HL-60 (cell line): ENCODE measurements at regions not wholly inside any gene's neighbourhood (a gene's known extent, or its start where the extent isn't known, plus 50 kb on each side); places are given as distances from the start of the nearest gene placed in this dataset.

Experiments used
- POLR2AphosphoS5 ChIP-seq: IDR thresholded peaks from 2 replicates; pipeline ENCODE4 v1.6.1; 2012; ENCODE audit warnings: low read depth
- SPI1 ChIP-seq: IDR thresholded peaks from 2 replicates; pipeline ENCODE4 v1.6.1; 2012; ENCODE audit warnings: low read depth, mild to moderate bottlenecking, borderline replicate concordance
- TF ChIP-seq, protein P1 (sequence below): IDR thresholded peaks from one replicate; pipeline ENCODE4 v1.5.1; 2011; ENCODE audit warnings: low read length, control low read depth, inconsistent platforms; ENCODE audit not compliant: insufficient read depth

DNA sequence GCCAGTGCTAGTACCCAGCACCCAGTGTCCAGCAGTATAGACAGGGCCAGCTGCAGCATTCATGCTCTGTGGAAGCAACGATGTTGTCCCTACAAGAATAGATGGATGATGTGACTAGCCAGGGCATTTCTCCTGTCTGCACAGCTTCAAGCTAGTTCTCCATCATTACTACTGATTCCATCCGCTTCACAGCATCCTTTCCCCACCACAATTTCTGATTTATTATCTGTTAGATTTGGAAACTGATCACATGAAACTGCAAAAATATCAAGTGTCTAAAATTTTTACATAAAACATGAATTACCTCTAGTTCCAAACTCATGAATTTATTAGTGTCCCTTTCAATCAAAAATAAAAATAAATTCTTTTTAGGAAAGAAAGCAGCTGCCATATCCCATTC, 138.9 kb upstream of the POU2AF2 start:
- TF ChIP-seq, protein P1, sequence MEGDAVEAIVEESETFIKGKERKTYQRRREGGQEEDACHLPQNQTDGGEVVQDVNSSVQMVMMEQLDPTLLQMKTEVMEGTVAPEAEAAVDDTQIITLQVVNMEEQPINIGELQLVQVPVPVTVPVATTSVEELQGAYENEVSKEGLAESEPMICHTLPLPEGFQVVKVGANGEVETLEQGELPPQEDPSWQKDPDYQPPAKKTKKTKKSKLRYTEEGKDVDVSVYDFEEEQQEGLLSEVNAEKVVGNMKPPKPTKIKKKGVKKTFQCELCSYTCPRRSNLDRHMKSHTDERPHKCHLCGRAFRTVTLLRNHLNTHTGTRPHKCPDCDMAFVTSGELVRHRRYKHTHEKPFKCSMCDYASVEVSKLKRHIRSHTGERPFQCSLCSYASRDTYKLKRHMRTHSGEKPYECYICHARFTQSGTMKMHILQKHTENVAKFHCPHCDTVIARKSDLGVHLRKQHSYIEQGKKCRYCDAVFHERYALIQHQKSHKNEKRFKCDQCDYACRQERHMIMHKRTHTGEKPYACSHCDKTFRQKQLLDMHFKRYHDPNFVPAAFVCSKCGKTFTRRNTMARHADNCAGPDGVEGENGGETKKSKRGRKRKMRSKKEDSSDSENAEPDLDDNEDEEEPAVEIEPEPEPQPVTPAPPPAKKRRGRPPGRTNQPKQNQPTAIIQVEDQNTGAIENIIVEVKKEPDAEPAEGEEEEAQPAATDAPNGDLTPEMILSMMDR = no peak
- TF ChIP-seq POLR2AphosphoS5 = no peak
- TF ChIP-seq SPI1 = no peak
